SJCRH30 (cell line): ENCODE measurements at regions not wholly inside any gene's neighbourhood (a gene's known extent, or its start where the extent isn't known, plus 50 kb on each side); places are given as distances from the start of the nearest gene placed in this dataset.

ENCODE experiments used
- DNase-seq, 2 experiments: peaks; one replicate each; pipeline ENCODE4 v3.0.0-alpha.2; 2015 to 2020
- H3K27ac ChIP-seq: fragments of 250-450 bp; sonication (Bioruptor Pico); 2 replicates; pipeline ENCODE4 v1.5.1; 2020; ENCODE audit warnings: mild to moderate bottlenecking, moderate library complexity
- H3K27me3 ChIP-seq: fragments of 250-450 bp; sonication (Bioruptor Pico); 2 replicates; pipeline ENCODE4 v1.5.1; 2020; ENCODE audit warnings: mild to moderate bottlenecking, moderate library complexity
- H3K36me3 ChIP-seq: fragments of 250-450 bp; sonication (Bioruptor Pico); 2 replicates; pipeline ENCODE4 v1.5.1; 2020; ENCODE audit warnings: mild to moderate bottlenecking, moderate library complexity
- H3K4me1 ChIP-seq: fragments of 250-450 bp; sonication (Bioruptor Pico); 2 replicates; pipeline ENCODE4 v1.5.1; 2020; ENCODE audit warnings: mild to moderate bottlenecking, moderate library complexity
- H3K4me3 ChIP-seq: fragments of 250-450 bp; sonication (Bioruptor Pico); 2 replicates; pipeline ENCODE4 v1.5.1; 2020; ENCODE audit warnings: mild to moderate bottlenecking, moderate library complexity
- H3K9me3 ChIP-seq: fragments of 250-450 bp; sonication (Bioruptor Pico); replicated peaks from 2 replicates; pipeline ENCODE4 v1.5.1; 2020; ENCODE audit warnings: mild to moderate bottlenecking, moderate library complexity

GRCh38 chrX:35733879-35734278, 64.3 kb upstream of the MAGEB16 start:
- H3K27me3 ChIP-seq: no peaks in the 10 kb centered on the region
- DNase-seq: no peak
- no peak overlapping the region for H3K4me3 ChIP-seq
- no peaks in the 10 kb centered on the region for H3K36me3 ChIP-seq
- H3K27ac ChIP-seq: no peak overlapping the region
- H3K4me1 ChIP-seq: no peaks in the 10 kb centered on the region
- no peaks in the 10 kb centered on the region for H3K9me3 ChIP-seq

GRCh38 chrX:35741142-35741541, 57.0 kb upstream of the MAGEB16 start:
- Histone ChIP-seq H3K4me3 (no peak overlapping the region), H3K27ac (no peak overlapping the region), H3K36me3 (no peaks in the 10 kb centered on the region), H3K4me1 (no peaks in the 10 kb centered on the region), H3K27me3 (no peaks in the 10 kb centered on the region), H3K9me3 (no peaks in the 10 kb centered on the region)
- peak in 1 of 2 experiments; percentile 0 for DNase-seq

DNA sequence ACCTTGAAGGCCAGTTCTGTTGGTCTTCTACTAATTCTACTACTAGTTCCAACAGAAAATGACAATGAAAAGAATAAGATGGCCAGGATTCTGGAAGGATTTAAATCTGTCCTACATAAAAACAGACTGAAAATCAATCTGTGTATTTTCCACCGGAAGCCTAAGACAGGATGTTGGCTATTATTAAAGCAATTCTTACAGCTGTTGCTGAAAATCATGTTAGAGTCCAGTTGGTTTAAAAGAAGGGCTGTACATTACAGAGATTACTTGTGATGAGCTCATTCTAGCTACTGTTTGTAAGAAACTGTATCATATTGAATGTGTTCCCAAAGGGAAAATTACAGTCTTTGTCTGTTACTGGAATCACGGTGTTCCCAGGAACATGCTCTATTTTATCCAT, 54.8 kb upstream of the MAGEB16 start:
- Histone ChIP-seq H3K27me3 (no peaks in the 10 kb centered on the region), H3K27ac (peak overlapping the region; percentile 62), H3K36me3 (no peaks in the 10 kb centered on the region), H3K4me1 (no peaks in the 10 kb centered on the region), H3K9me3 (no peaks in the 10 kb centered on the region), H3K4me3 (no peak overlapping the region)
- DNase-seq: peak in 1 of 2 experiments; percentile 50
